OCI-LY1 (cell line): ENCODE measurements at regions not wholly inside any gene's neighbourhood (a gene's known extent, or its start where the extent isn't known, plus 50 kb on each side); places are given as distances from the start of the nearest gene placed in this dataset.

Experiments used
- CTCF ChIP-seq: fragments of 200-600 bp; sonication (generic), shearing (Covaris generic); IDR thresholded peaks from 2 replicates; pipeline ENCODE4 v1.5.1; 2017; ENCODE audit warnings: mild to moderate bottlenecking, antibody characterized with exemption, low read length, moderate library complexity, mixed read lengths
- EZH2 ChIP-seq: fragments of 200-600 bp; sonication (generic), shearing (Covaris generic); IDR thresholded peaks from 2 replicates; pipeline ENCODE4 v1.8.0; 2017; ENCODE audit warnings: borderline replicate concordance, mixed run types, mild to moderate bottlenecking, antibody characterized with exemption, low read length, moderate library complexity, mixed read lengths

DNA sequence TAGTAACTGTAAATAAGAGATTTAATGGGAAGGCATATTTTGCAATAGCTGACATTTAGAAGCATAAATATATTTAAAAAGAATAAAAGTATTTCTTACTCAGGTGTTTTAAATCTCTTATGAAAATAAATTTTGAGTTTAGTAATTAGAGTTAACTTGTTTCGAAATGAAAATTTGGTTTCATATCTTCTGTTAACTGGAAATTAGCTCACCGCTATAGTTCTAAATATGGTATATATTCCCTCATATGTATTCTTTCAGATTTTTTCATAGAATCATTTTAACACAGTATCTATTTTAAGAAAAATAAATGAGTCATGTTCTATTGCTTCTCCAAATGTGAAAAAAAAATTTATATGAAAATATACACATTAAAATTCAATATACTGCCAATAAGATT lies 434.1 kb downstream of the DTWD2 start:
- TF ChIP-seq CTCF, result no peak
- TF ChIP-seq EZH2, result no peak
